ENCODE measurements at regions not wholly inside any gene's neighbourhood (a gene's known extent, or its start where the extent isn't known, plus 50 kb on each side); places are given as distances from the start of the nearest gene placed in this dataset.
A peak's percentile ranks its signal among the peaks of the same experiment; 100 is the strongest.

DNA sequence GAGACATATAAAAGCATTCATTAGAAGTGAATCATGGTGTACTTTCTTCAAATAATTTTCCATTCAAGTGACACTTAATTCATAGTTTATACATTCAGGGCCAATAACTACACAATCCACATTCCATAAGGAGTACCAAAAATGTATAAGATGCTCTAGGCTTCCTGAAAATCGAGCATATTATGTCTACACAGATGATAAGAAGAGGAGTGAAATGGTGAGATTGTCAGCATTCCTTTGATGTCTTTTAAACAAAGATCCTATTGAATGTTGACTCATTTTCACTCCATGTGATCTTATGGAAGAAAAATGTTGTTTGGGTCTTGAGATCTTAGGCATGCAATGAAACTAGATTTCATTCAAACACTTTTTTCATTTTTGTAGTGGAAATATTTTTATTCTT, 843.2 kb downstream of the KCNA4 start:
- TF ChIP-seq, protein P1, sequence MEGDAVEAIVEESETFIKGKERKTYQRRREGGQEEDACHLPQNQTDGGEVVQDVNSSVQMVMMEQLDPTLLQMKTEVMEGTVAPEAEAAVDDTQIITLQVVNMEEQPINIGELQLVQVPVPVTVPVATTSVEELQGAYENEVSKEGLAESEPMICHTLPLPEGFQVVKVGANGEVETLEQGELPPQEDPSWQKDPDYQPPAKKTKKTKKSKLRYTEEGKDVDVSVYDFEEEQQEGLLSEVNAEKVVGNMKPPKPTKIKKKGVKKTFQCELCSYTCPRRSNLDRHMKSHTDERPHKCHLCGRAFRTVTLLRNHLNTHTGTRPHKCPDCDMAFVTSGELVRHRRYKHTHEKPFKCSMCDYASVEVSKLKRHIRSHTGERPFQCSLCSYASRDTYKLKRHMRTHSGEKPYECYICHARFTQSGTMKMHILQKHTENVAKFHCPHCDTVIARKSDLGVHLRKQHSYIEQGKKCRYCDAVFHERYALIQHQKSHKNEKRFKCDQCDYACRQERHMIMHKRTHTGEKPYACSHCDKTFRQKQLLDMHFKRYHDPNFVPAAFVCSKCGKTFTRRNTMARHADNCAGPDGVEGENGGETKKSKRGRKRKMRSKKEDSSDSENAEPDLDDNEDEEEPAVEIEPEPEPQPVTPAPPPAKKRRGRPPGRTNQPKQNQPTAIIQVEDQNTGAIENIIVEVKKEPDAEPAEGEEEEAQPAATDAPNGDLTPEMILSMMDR (IDR thresholded peaks at IDR 0.05; ENCODE audit: insufficient read depth, missing control alignments), result no peak
- no peak for FAIRE-seq

DNA sequence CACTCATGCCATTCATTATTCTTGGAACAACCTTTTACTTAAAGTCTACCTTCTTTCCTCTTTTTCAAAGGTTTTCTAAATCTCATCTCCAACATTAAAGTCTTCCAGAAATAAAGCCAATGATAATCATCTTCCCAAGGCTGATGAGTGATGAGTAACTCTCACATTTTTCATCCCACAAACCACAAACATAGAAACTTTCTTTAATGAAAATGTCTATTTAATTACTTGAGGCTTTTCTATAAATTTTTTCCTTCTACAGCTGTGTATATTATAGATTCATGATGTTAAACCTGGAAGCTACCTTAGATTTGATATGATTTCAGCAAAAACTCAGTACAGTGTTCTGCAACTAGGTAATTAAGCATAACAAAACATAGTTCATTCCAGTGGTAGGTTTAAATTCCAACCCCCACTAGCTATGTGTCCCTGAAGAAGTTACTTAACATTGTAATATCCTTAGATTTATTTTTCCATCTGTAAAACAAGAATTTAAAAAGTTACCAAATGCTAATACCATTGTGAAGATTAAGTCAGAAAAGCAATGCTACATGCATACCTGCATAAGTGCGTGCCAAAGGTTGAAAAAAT, 845.4 kb downstream of the KCNA4 start:
- TF ChIP-seq, protein P1 (IDR thresholded peaks at IDR 0.05; ENCODE audit: insufficient read depth, missing control alignments), result no peak
- DNase-seq (ENCODE audit: insufficient read length, low spot score) (no peak), FAIRE-seq (no peak)

More for the DNA sequence above, 843.2 kb downstream of the KCNA4 start:
- no peak for DNase-seq (ENCODE audit: insufficient read length, low spot score)

DNA sequence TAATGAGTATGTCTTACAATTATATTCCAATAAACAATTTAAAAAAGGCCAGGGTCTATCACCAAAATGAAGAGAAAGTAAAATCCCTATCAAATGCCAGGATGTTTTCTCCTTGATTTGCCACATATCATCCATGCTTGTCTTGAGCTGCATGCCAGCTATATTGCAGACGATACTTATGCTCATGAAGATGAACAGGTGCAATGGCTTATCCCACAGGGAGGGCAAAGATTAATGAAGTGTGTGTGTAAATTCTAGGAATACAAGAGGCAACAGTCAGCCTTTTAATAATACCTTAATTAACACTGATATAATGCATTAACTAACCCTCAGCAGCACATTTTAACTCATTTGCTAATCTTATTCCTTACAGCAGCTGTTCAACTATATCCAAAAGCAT, 850.5 kb downstream of the KCNA4 start:
- peak; percentile 96 for FAIRE-seq
- DNase-seq (ENCODE audit: insufficient read length, low spot score), result no peak
- TF ChIP-seq, protein P1 (IDR thresholded peaks at IDR 0.05; ENCODE audit: insufficient read depth, missing control alignments), result no peak

DNA sequence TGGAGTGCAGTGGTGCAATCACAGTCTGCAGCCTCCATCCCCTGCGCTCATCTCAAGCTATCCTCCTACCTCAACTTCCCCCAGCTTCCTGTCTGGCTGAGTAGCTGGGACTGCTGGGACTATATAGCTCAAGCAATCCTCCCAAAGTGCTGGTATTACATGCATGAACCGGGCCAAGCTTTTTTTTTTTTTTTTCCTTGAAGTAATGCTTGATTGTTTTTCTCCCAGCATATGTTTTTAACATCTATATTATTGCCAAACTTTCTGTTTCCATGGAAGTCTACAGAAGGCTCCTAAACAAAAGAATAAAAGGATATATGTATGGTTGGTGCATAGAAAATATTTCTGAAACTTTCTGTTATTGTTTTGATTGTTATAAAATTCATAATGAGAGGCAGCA, 853.6 kb downstream of the KCNA4 start:
- no peak for DNase-seq (ENCODE audit: insufficient read length, low spot score)
- FAIRE-seq, result no peak
- TF ChIP-seq, protein P1 (IDR thresholded peaks at IDR 0.05; ENCODE audit: insufficient read depth, missing control alignments), result no peak

DNA sequence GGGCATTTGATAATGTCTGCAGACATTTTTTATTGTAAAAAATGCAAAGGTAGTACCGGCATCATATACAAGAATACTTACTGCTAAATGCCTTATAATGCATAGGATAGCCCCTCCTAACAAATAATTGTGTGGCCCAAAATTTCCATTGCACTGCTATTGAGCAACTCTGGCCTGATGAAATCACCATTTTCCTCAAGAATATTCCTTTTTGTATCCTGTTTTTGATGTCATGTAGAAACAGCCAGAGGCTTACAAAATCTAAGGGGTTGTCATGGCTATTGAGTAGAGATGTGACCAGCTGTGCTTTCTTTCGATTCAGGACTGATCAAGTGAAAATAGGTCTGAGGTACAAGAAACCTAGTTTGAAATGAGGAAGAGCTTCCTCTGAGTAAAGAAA, 854.3 kb downstream of the KCNA4 start:
- FAIRE-seq, result no peak
- TF ChIP-seq, protein P1 (IDR thresholded peaks at IDR 0.05; ENCODE audit: insufficient read depth, missing control alignments), result no peak
- no peak for DNase-seq (ENCODE audit: insufficient read length, low spot score)

DNA sequence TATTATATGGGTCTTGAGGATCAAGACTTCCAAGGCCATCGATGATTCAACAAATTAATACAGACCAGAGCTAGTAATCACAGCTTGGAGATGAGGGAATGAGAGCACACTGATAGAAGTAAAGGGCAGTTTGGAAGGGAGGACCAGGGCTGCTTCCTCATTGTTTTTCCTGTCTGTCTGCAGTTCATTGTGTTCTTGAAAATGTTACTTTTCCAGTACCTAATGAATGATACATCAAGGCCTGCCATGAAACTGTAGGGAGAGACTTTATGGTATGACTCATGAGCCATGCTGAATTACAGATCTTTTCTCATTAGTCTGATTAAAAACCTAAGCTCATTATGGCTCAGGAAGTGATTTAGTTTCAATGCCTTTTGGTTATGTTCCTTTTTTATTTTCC, 855.6 kb downstream of the KCNA4 start:
- no peak for DNase-seq (ENCODE audit: insufficient read length, low spot score)
- TF ChIP-seq, protein P1 (IDR thresholded peaks at IDR 0.05; ENCODE audit: insufficient read depth, missing control alignments), result no peak
- peak; percentile 98 for FAIRE-seq

DNA sequence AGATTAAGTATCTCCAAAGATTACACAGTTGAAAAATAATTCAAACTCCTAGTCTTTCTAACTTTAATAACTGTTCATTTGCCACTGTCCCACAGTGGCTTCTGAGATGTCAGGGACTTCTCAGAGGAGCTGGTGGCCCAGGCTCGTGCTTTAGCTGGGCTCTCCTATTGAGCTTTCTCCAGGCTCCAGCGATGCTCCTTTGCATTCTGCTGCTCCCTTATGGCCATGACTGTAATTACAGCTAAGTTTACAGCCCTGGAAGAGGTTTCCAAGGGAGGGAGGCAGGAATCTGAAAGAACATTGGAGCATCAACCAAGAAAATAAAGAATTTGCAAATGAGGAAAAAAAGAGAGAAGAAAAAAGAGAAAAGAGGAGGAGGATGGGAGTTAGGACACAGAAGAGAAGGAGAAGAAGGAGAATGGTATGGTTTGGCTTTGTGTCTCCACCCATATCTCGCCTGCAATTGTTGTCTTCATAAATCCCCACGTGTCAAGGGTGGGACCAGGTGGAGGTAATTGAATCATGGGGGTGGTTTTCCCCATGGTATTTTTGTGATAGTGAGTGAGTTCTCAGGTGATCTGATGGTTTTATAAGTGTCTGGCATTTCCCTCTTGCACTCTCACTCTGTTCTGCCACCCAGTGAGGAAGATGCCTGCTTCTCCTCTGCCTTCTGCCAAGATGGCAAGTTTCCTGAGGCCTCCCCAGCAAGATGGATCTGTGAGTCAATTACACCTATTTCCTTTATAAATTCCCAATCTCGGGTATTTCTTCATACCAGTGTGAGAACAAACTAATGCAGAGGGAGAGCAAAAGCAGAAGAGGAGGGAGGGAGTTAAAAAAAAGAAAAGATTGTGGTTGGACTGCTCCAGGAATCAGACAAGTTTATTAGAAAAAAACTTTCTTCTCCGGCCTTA, 857.0 kb downstream of the KCNA4 start:
- FAIRE-seq, result peak; percentile 61
- TF ChIP-seq, protein P1 (IDR thresholded peaks at IDR 0.05; ENCODE audit: insufficient read depth, missing control alignments), result peak; percentile 68
- no peak for DNase-seq (ENCODE audit: insufficient read length, low spot score)

Data from D721Med (cell line).